Head of caudate nucleus (tissue), 42 donors: ENCODE measurements at regions not wholly inside any gene's neighbourhood (a gene's known extent, or its start where the extent isn't known, plus 50 kb on each side); places are given as distances from the start of the nearest gene placed in this dataset.

Experiments used
- DNase-seq, 42 donors: peaks; one replicate each; pipeline versions ENCODE4 v3.0.0 to v3.0.0-alpha.2; 2020 to 2021; ENCODE audit warnings: mixed read lengths in 7 of 42
- intact Hi-C: fragments of 100-400 bp; cut with DNase I; formaldehyde crosslinking; loops from one replicate; pipeline ENCODE4 v1.15.0; 2022

- intact Hi-C loops: no loop called here
- DNase-seq: no peak
Observed at GRCh38 chr10:113313048-113313602, 239.7 kb upstream of the HABP2 start.

GRCh38 chr10:113313722-113314121 is 239.1 kb upstream of the HABP2 start:
- intact Hi-C loops: no loop called here
- DNase-seq: no peak

- intact Hi-C loops: no loop called here
- DNase-seq: no peak
Observed at GRCh38 chr10:113316506-113316905, 236.3 kb upstream of the HABP2 start.

GRCh38 chr10:113317489-113317888 is 235.4 kb upstream of the HABP2 start:
- intact Hi-C loops: no loop called here
- no peak for DNase-seq

- DNase-seq: no peak
Observed at GRCh38 chr10:113319479-113319878, 233.4 kb upstream of the HABP2 start.

GRCh38 chr10:113320211-113320610 is 232.6 kb upstream of the HABP2 start:
- DNase-seq: no peak
- intact Hi-C loops: no loop called here

More at GRCh38 chr10:113319479-113319878, 233.4 kb upstream of the HABP2 start:
- intact Hi-C loops: no loop called here

- intact Hi-C loops: no loop called here
- DNase-seq: peak in 4 of 42 donors; percentile 11 to 23 (median 14)
Observed at GRCh38 chr10:113320987-113321386, 231.9 kb upstream of the HABP2 start.

- DNase-seq: peak in 32 of 42 donors; percentile 6 to 64 (median 34)
- intact Hi-C loops: no loop called here
Observed at GRCh38 chr10:113322843-113323242, 230.0 kb upstream of the HABP2 start.

- no peak for DNase-seq
- intact Hi-C loops: no loop called here
Observed at GRCh38 chr10:113323985-113324384, 228.9 kb upstream of the HABP2 start.

- peak; percentile 15 to 91 (median 67) for DNase-seq
- intact Hi-C loops: no loop called here
Observed at GRCh38 chr10:113326160-113327111, 226.4 kb upstream of the HABP2 start.

GRCh38 chr10:113329121-113329596 is 223.7 kb upstream of the HABP2 start:
- DNase-seq: peak in 8 of 42 donors; percentile 12 to 63 (median 32)
- intact Hi-C loops: no loop called here

GRCh38 chr10:113331961-113332360 is 220.9 kb upstream of the HABP2 start:
- no peak for DNase-seq
- intact Hi-C loops: no loop called here

- no peak for DNase-seq
- intact Hi-C loops: no loop called here
Observed at GRCh38 chr10:113333313-113333712, 219.5 kb upstream of the HABP2 start.

- intact Hi-C loops: no loop called here
- DNase-seq: no peak
Observed at GRCh38 chr10:113335592-113335991, 217.3 kb upstream of the HABP2 start.

- no peak for DNase-seq
- intact Hi-C loops: no loop called here
Observed at GRCh38 chr10:113336549-113337130, 216.2 kb upstream of the HABP2 start.

- intact Hi-C loops: no loop called here
- no peak for DNase-seq
Observed at GRCh38 chr10:113337142-113337541, 215.7 kb upstream of the HABP2 start.

GRCh38 chr10:113339121-113339520 is 213.7 kb upstream of the HABP2 start:
- intact Hi-C loops: no loop called here
- no peak for DNase-seq

GRCh38 chr10:113340282-113340681 is 212.6 kb upstream of the HABP2 start:
- DNase-seq: no peak
- intact Hi-C loops: no loop called here

GRCh38 chr10:113341138-113341537 is 211.7 kb upstream of the HABP2 start:
- intact Hi-C loops: no loop called here
- no peak for DNase-seq
